Thyroid gland (tissue), 4 donors: ENCODE measurements at regions not wholly inside any gene's neighbourhood (a gene's known extent, or its start where the extent isn't known, plus 50 kb on each side); places are given as distances from the start of the nearest gene placed in this dataset.

Source experiments
- DNase-seq, 2 donors: peaks; one replicate each; pipeline ENCODE4 v3.0.0-alpha.2; 2019
- H3K27ac ChIP-seq, 3 donors: fragments of 200-600 bp; sonication (generic); 1 replicate in 2 of 3; 2 replicates in 1 of 3; pipeline ENCODE4 v1.5.1; 2016 to 2019; ENCODE audit warnings: mild to moderate bottlenecking in 1 of 3, moderate library complexity in 1 of 3
- H3K27me3 ChIP-seq: fragments of 200-600 bp; sonication (generic); one replicate; pipeline ENCODE4 v1.5.1; 2019
- H3K36me3 ChIP-seq, 2 donors: fragments of 200-600 bp; sonication (generic); one replicate each; pipeline ENCODE4 v1.5.1; 2016 to 2019
- H3K4me1 ChIP-seq, 2 donors: fragments of 200-600 bp; sonication (generic); one replicate each; pipeline ENCODE4 v1.5.1; 2017 to 2019
- H3K4me3 ChIP-seq, 3 donors: fragments of 200-600 bp; sonication (generic); replicated peaks in 1 of 3; 1 replicate in 2 of 3; 2 replicates in 1 of 3; pipeline ENCODE4 v1.5.1; 2016; ENCODE audit warnings: mild to moderate bottlenecking in 1 of 3
- H3K9me3 ChIP-seq: fragments of 200-600 bp; sonication (generic); one replicate; pipeline ENCODE4 v1.5.1; 2017
- CTCF ChIP-seq, 6 experiments: fragments of 200-600 bp in 3 of 6; fragments of 450-650 bp in 3 of 6; sonication (generic) in 3 of 6; IDR thresholded peaks; one replicate each; pipeline ENCODE4 v1.5.1; 2016 to 2019; ENCODE audit warnings: antibody characterized with exemption in 6 of 6, mild to moderate bottlenecking in 2 of 6, inconsistent platforms in 1 of 6, moderate library complexity in 1 of 6
- POLR2A ChIP-seq, 2 donors: fragments of 450-650 bp; IDR thresholded peaks; one replicate each; pipeline ENCODE4 v1.6.1; 2017; ENCODE audit warnings: antibody characterized with exemption in 2 of 2, mild to moderate bottlenecking in 2 of 2, moderate library complexity in 1 of 2
- WGBS, 2 donors: methylation state at CpG; one replicate each; pipeline ENCODE4 v1.1.5; 2017; 5-methylcytosine and 5-hydroxymethylcytosine counted together
- intact Hi-C: fragments of 100-400 bp; cut with DNase I; formaldehyde crosslinking; loops from one replicate; pipeline ENCODE4 v1.15.1; 2023

GRCh38 chr20:39549733-39550132, 587.6 kb downstream of the DHX35 start:
- Histone ChIP-seq H3K4me3 (no peak overlapping the region), H3K9me3 (no peaks in the 10 kb centered on the region), H3K27me3 (no peaks in the 10 kb centered on the region), H3K4me1 (no peaks in the 10 kb centered on the region), H3K27ac (no peak overlapping the region), H3K36me3 (no peaks in the 10 kb centered on the region)
- no peak for TF ChIP-seq CTCF (IDR thresholded peaks at IDR 0.05)
- TF ChIP-seq POLR2A (IDR thresholded peaks at IDR 0.05) = no peak
- 74 to 80% methylated on average over 9 of the region's 9 CpGs for WGBS, 2 donors
- intact Hi-C loops = no loop called here
- DNase-seq = no peak

GRCh38 chr20:39547546-39548408, 585.6 kb downstream of the DHX35 start:
- no peaks in the 10 kb centered on the region for H3K27me3 ChIP-seq
- intact Hi-C loops = no loop called here
- 60 to 61% methylated on average over 6 of the region's 6 CpGs for WGBS, 2 donors
- TF ChIP-seq CTCF (IDR thresholded peaks at IDR 0.05) (no peak), POLR2A (IDR thresholded peaks at IDR 0.05) (no peak)
- H3K4me3 ChIP-seq = no peak overlapping the region
- no peak overlapping the region for H3K27ac ChIP-seq
- H3K36me3 ChIP-seq = no peaks in the 10 kb centered on the region
- H3K4me1 ChIP-seq = no peaks in the 10 kb centered on the region
- H3K9me3 ChIP-seq = no peaks in the 10 kb centered on the region
- no peak for DNase-seq

- no peak for DNase-seq
- TF ChIP-seq POLR2A (IDR thresholded peaks at IDR 0.05) (no peak), CTCF (IDR thresholded peaks at IDR 0.05) (no peak)
- WGBS, 2 donors = 58 to 76% methylated on average over 2 of the region's 2 CpGs
- Histone ChIP-seq H3K27me3 (no peaks in the 10 kb centered on the region), H3K27ac (no peak overlapping the region), H3K36me3 (no peaks in the 10 kb centered on the region), H3K4me3 (no peak overlapping the region), H3K9me3 (no peaks in the 10 kb centered on the region), H3K4me1 (no peaks in the 10 kb centered on the region)
- intact Hi-C loops = no loop called here
Measured at GRCh38 chr20:39541136-39541803, 579.1 kb downstream of the DHX35 start.

GRCh38 chr20:39538317-39538716, 576.2 kb downstream of the DHX35 start:
- Histone ChIP-seq H3K27me3 (no peaks in the 10 kb centered on the region), H3K4me3 (no peak overlapping the region), H3K27ac (no peak overlapping the region), H3K9me3 (no peaks in the 10 kb centered on the region), H3K4me1 (no peaks in the 10 kb centered on the region), H3K36me3 (no peaks in the 10 kb centered on the region)
- intact Hi-C loops = no loop called here
- no peak for TF ChIP-seq CTCF (IDR thresholded peaks at IDR 0.05)
- TF ChIP-seq POLR2A (IDR thresholded peaks at IDR 0.05) = no peak
- no peak for DNase-seq

GRCh38 chr20:39535301-39535700, 573.2 kb downstream of the DHX35 start:
- TF ChIP-seq POLR2A (IDR thresholded peaks at IDR 0.05) (no peak), CTCF (IDR thresholded peaks at IDR 0.05) (no peak)
- no peaks in the 10 kb centered on the region for H3K36me3 ChIP-seq
- H3K27me3 ChIP-seq = no peaks in the 10 kb centered on the region
- H3K4me3 ChIP-seq = no peak overlapping the region
- no peaks in the 10 kb centered on the region for H3K4me1 ChIP-seq
- H3K9me3 ChIP-seq = no peaks in the 10 kb centered on the region
- intact Hi-C loops = no loop called here
- DNase-seq = no peak
- H3K27ac ChIP-seq = no peak overlapping the region
- WGBS, 2 donors = 92 to 94% methylated on average over 1 of the region's 1 CpG
